ENCODE measurements at regions not wholly inside any gene's neighbourhood (a gene's known extent, or its start where the extent isn't known, plus 50 kb on each side); places are given as distances from the start of the nearest gene placed in this dataset.

DNA sequence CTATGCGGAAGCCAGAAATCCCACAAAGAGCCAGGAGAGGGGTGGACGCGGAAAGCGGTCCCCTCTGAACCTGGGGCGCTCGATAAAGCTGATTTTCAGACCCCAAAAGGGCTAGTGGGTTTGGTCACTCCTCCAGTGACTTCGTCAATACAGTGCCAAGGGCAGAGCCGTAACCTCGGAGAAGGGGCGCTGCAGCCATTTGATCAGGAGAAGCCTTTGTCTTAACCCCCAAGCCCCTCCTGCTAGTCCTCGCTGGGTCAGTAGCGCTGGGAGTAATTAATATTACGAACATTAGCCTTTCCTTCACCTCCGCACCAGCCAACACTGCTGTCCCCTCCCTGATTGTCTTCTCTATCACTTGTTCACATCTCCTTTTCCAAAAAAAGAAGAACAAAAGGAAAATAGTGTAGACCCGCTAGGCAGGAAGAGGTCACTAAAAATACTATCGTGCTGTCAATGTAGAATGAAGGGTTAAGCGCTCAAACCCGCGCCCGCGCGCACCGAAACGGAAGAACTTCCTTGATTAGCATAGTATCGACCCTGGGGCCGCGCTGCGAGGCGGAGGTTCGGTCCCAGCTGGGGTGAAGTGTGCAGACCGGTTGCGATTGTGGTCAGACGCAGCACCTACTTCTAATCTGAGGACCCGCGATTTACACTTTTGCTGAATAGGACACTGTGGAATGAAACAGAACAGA lies 63.2 kb upstream of the MAPRE2 start:
- H3K27ac ChIP-seq, result peak overlapping the region in 3 of 4 donors; percentile 62 to 86 (median 64)
- no peaks in the 10 kb centered on the region for H3K9me3 ChIP-seq
- H3K36me3 ChIP-seq, result no peaks in the 10 kb centered on the region
- TF ChIP-seq POLR2A (IDR thresholded peaks at IDR 0.05) (no peak), EP300 (IDR thresholded peaks at IDR 0.05) (no peak)
- TF ChIP-seq, protein P1, sequence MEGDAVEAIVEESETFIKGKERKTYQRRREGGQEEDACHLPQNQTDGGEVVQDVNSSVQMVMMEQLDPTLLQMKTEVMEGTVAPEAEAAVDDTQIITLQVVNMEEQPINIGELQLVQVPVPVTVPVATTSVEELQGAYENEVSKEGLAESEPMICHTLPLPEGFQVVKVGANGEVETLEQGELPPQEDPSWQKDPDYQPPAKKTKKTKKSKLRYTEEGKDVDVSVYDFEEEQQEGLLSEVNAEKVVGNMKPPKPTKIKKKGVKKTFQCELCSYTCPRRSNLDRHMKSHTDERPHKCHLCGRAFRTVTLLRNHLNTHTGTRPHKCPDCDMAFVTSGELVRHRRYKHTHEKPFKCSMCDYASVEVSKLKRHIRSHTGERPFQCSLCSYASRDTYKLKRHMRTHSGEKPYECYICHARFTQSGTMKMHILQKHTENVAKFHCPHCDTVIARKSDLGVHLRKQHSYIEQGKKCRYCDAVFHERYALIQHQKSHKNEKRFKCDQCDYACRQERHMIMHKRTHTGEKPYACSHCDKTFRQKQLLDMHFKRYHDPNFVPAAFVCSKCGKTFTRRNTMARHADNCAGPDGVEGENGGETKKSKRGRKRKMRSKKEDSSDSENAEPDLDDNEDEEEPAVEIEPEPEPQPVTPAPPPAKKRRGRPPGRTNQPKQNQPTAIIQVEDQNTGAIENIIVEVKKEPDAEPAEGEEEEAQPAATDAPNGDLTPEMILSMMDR (IDR thresholded peaks at IDR 0.05), result no peak
- no peaks in the 10 kb centered on the region for H3K27me3 ChIP-seq
- no peak for DNase-seq (ENCODE audit: low spot score in 2 of 2)
- H3K4me3 ChIP-seq, result peak overlapping the region; percentile 66 to 91 (median 75)
- H3K4me1 ChIP-seq, result peaks cover 0 to 24% (median 2%) of the 10 kb centered on the region in 4 donors
- 1% methylated on average over 35 of the region's 35 CpGs for WGBS, 2 donors

- TF ChIP-seq, protein P1 (IDR thresholded peaks at IDR 0.05), result no peak
- TF ChIP-seq EP300 (IDR thresholded peaks at IDR 0.05), result no peak
- no peak for TF ChIP-seq POLR2A (IDR thresholded peaks at IDR 0.05)
- H3K9me3 ChIP-seq, result no peaks in the 10 kb centered on the region
- peaks cover 0 to 24% (median 2%) of the 10 kb centered on the region in 4 donors for H3K4me1 ChIP-seq
- H3K27ac ChIP-seq, result peak overlapping the region in 3 of 4 donors; percentile 62 to 86 (median 64)
- DNase-seq (ENCODE audit: low spot score in 2 of 2), result no peak
- H3K36me3 ChIP-seq, result no peaks in the 10 kb centered on the region
- WGBS, 2 donors, result 1% methylated on average over 5 of the region's 5 CpGs
- peak overlapping the region; percentile 66 to 91 (median 75) for H3K4me3 ChIP-seq
- H3K27me3 ChIP-seq, result no peaks in the 10 kb centered on the region
Measured at GRCh38 chr18:34978533-34978893, 62.7 kb upstream of the MAPRE2 start.

DNA sequence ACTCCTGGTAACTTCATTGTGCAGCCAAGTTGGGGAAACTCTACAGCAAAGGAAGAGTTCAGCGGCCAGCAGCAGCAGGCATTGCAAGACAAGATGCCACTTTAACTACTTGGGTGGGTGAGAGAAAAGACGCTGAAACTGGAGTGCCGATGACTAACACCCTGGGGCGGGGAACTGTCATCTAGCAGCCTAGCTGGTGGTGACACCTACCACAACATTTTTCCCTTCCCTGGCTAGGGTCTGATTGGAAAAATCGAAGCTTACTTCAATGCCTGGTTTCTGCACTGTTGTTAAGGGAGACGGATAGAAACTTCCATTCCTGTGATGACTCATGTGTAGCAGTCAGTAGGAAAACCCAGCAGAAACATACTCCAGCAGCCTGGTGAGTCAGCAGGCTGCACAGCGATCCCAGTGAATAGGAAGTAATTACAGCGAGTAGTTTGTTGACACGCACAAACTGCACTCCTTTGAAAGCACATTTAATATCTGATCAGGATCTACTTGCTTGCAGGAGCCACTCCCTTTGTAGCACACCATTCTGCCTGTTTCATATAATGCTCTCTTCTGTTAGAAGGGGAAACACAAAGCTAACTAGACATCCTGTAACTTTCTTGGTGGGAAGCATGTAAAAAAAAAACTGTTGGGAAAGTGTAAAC lies 62.1 kb upstream of the MAPRE2 start:
- H3K27me3 ChIP-seq, result no peaks in the 10 kb centered on the region
- H3K4me1 ChIP-seq, result peaks cover 0 to 24% (median 2%) of the 10 kb centered on the region in 4 donors
- peak in 1 of 2 donors; percentile 49 for DNase-seq (ENCODE audit: low spot score in 2 of 2)
- no peaks in the 10 kb centered on the region for H3K9me3 ChIP-seq
- 0% methylated on average over 9 of the region's 9 CpGs for WGBS, 2 donors
- TF ChIP-seq, protein P1 (IDR thresholded peaks at IDR 0.05), result no peak
- TF ChIP-seq POLR2A (IDR thresholded peaks at IDR 0.05), result no peak
- peak in 1 of 2 donors; percentile 66 for TF ChIP-seq EP300 (IDR thresholded peaks at IDR 0.05)
- peak overlapping the region; percentile 66 to 91 (median 75) for H3K4me3 ChIP-seq
- peak overlapping the region in 3 of 4 donors; percentile 62 to 86 (median 64) for H3K27ac ChIP-seq
- no peaks in the 10 kb centered on the region for H3K36me3 ChIP-seq

DNA sequence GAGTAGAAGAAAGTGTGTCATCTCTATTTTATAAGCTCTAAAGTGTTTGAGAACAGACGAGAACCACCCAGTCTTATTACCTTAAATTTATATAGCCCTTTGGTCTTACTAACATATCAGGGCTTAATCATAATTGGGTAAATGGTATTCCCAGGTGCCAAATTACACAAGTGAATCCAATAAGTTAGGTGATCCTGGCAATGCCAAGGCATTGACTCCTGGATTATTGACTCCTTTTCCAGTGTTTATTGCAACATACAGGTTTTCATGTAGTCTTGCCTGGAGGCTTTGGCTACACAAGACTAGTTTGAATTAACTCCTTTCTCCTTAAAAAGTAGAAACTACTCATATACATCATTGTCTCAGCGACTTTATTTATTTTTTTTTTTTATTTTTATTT lies 59.7 kb upstream of the MAPRE2 start:
- H3K9me3 ChIP-seq, result no peaks in the 10 kb centered on the region
- DNase-seq (ENCODE audit: low spot score in 2 of 2), result no peak
- peaks cover 0 to 15% (median 2%) of the 10 kb centered on the region in 4 donors for H3K4me1 ChIP-seq
- H3K27me3 ChIP-seq, result no peaks in the 10 kb centered on the region
- H3K4me3 ChIP-seq, result no peak overlapping the region
- WGBS, 2 donors, result 82 to 87% methylated on average over 2 of the region's 2 CpGs
- no peaks in the 10 kb centered on the region for H3K36me3 ChIP-seq
- no peak overlapping the region for H3K27ac ChIP-seq
- no peak for TF ChIP-seq POLR2A (IDR thresholded peaks at IDR 0.05)
- no peak for TF ChIP-seq EP300 (IDR thresholded peaks at IDR 0.05)
- TF ChIP-seq, protein P1 (IDR thresholded peaks at IDR 0.05), result no peak

- no peak for DNase-seq (ENCODE audit: low spot score in 2 of 2)
- H3K4me3 ChIP-seq, result no peak overlapping the region
- TF ChIP-seq EP300 (IDR thresholded peaks at IDR 0.05), result no peak
- 96% methylated on average over 2 of the region's 2 CpGs for WGBS, 2 donors
- H3K9me3 ChIP-seq, result no peaks in the 10 kb centered on the region
- no peak overlapping the region for H3K27ac ChIP-seq
- no peaks in the 10 kb centered on the region for H3K36me3 ChIP-seq
- H3K27me3 ChIP-seq, result no peaks in the 10 kb centered on the region
- no peaks in the 10 kb centered on the region for H3K4me1 ChIP-seq
Measured at GRCh38 chr18:34985963-34986362, 55.2 kb upstream of the MAPRE2 start.
